ENCODE measurements at regions not wholly inside any gene's neighbourhood (a gene's known extent, or its start where the extent isn't known, plus 50 kb on each side); places are given as distances from the start of the nearest gene placed in this dataset.
A peak's percentile ranks its signal among the peaks of the same experiment; 100 is the strongest.
"Not testable (repeated sequence)": the region's sequence is repeated elsewhere in the genome, so short reads cannot be mapped to it uniquely, and the experiment has no call there.

DNA sequence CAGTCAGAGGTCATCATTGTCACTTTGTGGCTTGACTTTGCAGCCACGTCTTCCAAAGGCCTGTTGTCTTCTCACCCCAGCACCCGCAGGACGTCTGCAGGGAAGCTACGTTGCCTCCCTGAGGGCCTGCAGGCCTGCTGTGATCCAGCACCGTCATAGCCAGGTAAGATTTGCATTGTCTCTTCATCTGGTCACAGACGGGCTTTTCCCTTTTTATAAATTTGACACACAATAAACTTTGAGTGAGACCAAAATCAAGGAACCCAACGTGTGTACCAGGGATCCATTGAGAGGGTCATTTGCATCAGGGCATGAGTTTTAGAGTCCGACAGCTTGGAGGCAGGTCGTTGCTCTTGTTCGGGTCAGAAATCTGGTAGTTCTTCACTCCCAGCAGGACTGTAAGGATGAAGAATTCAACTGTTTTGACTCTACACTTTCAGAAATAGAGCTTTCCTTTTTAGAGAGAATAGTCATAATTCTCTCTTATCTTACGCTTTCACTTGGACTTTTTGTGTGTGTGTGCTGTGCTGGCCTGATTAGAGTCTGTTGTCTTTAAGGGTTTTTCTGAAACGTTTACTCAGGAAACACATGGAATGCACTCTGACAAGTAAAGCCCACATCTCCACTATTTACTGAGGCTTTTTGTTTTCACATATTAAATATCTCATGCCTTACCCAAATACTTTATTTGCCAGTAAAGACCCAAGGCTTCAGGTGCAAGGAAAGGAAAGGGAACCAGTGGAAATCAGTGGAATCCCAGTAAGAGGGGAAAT, 177.2 kb upstream of the TAB2 start:
- H3K27ac ChIP-seq, result peak overlapping the region; percentile 11 to 61 (median 37)
- no peak for DNase-seq
- intact Hi-C loops (cut with DNase I), result no loop called here
- 68 to 75% methylated on average over 12 of the region's 12 CpGs for WGBS, 2 donors
- H3K9me3 ChIP-seq, result no peaks in the 10 kb centered on the region
- no peaks in the 10 kb centered on the region for H3K4me1 ChIP-seq
- no peaks in the 10 kb centered on the region for H3K27me3 ChIP-seq
- TF ChIP-seq, protein P1, sequence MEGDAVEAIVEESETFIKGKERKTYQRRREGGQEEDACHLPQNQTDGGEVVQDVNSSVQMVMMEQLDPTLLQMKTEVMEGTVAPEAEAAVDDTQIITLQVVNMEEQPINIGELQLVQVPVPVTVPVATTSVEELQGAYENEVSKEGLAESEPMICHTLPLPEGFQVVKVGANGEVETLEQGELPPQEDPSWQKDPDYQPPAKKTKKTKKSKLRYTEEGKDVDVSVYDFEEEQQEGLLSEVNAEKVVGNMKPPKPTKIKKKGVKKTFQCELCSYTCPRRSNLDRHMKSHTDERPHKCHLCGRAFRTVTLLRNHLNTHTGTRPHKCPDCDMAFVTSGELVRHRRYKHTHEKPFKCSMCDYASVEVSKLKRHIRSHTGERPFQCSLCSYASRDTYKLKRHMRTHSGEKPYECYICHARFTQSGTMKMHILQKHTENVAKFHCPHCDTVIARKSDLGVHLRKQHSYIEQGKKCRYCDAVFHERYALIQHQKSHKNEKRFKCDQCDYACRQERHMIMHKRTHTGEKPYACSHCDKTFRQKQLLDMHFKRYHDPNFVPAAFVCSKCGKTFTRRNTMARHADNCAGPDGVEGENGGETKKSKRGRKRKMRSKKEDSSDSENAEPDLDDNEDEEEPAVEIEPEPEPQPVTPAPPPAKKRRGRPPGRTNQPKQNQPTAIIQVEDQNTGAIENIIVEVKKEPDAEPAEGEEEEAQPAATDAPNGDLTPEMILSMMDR (IDR thresholded peaks at IDR 0.05), result no peak
- no peak for TF ChIP-seq POLR2A (IDR thresholded peaks at IDR 0.05)
- no peak overlapping the region for H3K4me3 ChIP-seq (replicated peaks in 1 of 3)
- H3K36me3 ChIP-seq, result no peaks in the 10 kb centered on the region

DNA sequence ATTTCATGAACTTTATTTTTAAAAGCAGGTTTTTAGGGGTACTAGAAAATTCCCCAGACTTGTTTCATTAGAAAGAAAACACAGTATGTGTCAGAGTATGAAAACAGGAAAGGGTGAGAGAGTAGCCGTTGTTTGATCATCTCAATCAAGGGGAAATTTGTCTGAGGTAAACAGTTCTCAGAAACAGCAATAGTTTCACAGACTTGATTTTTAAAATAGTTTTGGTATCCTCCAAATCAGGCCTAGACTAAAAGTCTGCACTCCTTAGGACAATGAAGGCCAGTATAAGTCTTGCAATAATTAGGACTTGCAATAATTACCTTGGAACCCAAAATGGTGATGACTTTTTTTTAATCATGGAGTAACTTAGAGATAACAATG, 176.6 kb upstream of the TAB2 start:
- WGBS, 2 donors, result 46 to 50% methylated on average over 1 of the region's 1 CpG
- intact Hi-C loops (cut with DNase I), result no loop called here

DNA sequence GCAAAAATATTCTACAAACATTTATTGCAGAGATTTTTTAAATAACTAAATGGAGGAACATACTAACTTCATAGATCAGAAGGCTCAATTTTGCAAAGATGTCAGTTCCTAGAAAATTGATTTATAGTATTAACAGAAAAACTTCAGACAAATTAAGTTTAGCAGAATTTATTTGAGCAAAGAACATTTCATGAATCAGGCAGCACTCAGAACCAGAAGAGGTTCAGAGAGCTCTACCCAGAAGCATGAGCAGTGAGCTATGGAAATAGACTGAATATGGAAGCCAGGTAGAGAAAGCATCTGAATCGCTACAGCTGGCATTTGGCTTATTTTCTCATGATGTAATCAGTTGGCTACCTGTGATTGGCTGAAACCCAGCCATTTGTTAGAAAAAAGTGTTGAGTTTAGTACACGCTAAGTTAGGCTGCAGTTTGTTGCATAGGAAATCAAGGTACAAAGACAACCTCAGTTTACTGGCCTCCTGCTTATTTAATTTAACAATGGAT, 174.5 kb upstream of the TAB2 start:
- Histone ChIP-seq H3K27me3 (no peaks in the 10 kb centered on the region), H3K4me1 (no peaks in the 10 kb centered on the region), H3K4me3 (replicated peaks in 1 of 3) (no peak overlapping the region), H3K27ac (no peak overlapping the region), H3K9me3 (no peaks in the 10 kb centered on the region), H3K36me3 (no peaks in the 10 kb centered on the region)
- TF ChIP-seq, protein P1 (IDR thresholded peaks at IDR 0.05), result no peak
- TF ChIP-seq POLR2A (IDR thresholded peaks at IDR 0.05), result no peak
- intact Hi-C loops (cut with DNase I), result no loop called here
- WGBS, 2 donors, result 70 to 96% methylated on average over 2 of the region's 2 CpGs
- no peak for DNase-seq

More for the DNA sequence above, 176.6 kb upstream of the TAB2 start:
- H3K27ac ChIP-seq, result peak overlapping the region; percentile 11 to 61 (median 37)
- no peaks in the 10 kb centered on the region for H3K36me3 ChIP-seq
- no peaks in the 10 kb centered on the region for H3K4me1 ChIP-seq
- no peak for DNase-seq
- TF ChIP-seq, protein P1 (IDR thresholded peaks at IDR 0.05), result no peak
- TF ChIP-seq POLR2A (IDR thresholded peaks at IDR 0.05), result no peak
- no peaks in the 10 kb centered on the region for H3K9me3 ChIP-seq
- H3K27me3 ChIP-seq, result no peaks in the 10 kb centered on the region
- H3K4me3 ChIP-seq (replicated peaks in 1 of 3), result no peak overlapping the region

DNA sequence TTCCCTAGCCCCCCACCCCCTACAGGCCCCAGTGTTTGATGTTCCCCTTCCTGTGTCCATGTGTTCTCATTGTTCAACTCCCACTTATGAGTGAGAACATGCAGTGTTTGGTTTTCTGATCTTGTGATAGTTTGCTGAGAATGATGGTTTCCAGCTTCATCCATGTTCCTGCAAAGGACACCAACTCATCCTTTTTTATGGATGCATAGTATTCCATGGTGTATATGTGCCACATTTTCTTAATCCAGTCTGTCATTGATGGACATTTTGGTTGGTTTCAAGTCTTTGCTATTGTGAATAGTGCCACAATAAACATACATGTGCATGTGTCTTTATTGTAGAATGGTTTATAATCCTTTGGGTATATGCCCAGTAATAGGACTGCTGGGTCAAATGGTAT, 171.7 kb upstream of the TAB2 start:
- intact Hi-C loops (cut with DNase I); H3K4me3 ChIP-seq (replicated peaks in 1 of 3); H3K4me1 ChIP-seq; DNase-seq; H3K9me3 ChIP-seq; H3K36me3 ChIP-seq; H3K27me3 ChIP-seq; H3K27ac ChIP-seq: not testable (repeated sequence)

DNA sequence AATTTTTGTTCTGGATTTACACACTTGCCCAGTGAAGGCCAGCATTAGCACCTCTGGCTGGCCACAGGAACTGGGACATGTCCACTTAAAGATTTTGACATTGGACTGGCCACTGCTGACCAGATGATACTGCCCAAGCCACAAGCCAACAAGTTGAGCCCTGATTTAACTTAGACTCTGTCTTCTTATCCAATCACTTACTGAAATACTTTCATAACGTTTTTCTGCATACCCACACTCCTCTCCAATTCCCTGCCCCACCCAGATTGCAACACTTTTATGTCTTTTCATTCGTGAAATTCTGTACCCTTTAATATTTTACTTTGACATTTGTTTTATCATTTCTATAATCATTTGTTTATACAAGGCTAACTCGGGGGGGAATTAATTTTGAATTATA, 170.3 kb upstream of the TAB2 start:
- TF ChIP-seq, protein P1 (IDR thresholded peaks at IDR 0.05), result no peak
- no peak for TF ChIP-seq POLR2A (IDR thresholded peaks at IDR 0.05)
- WGBS, 2 donors, result 42 to 45% methylated on average over 3 of the region's 3 CpGs
- Histone ChIP-seq H3K9me3 (no peaks in the 10 kb centered on the region), H3K27ac (no peak overlapping the region), H3K27me3 (no peaks in the 10 kb centered on the region), H3K36me3 (no peaks in the 10 kb centered on the region), H3K4me1 (no peaks in the 10 kb centered on the region), H3K4me3 (replicated peaks in 1 of 3) (no peak overlapping the region)
- no peak for DNase-seq
- intact Hi-C loops (cut with DNase I), result no loop called here

All from thyroid gland (tissue), 4 donors.